CD4-positive, CD25-positive, alpha-beta regulatory T cell (primary cell): ENCODE measurements at regions not wholly inside any gene's neighbourhood (a gene's known extent, or its start where the extent isn't known, plus 50 kb on each side); places are given as distances from the start of the nearest gene placed in this dataset.

Experiments
- ATAC-seq, 2 donors: fragments of 150-1000 bp; cut with Tn5 transposase; one replicate each; pipeline ENCODE4 v1.10.0; 2021; ENCODE audit warnings: low read depth in 2 of 2, moderate number of reproducible peaks in 2 of 2, moderate library complexity in 1 of 2
- DNase-seq, 3 donors: peaks; one replicate each; pipeline versions ENCODE4 v3.0.0 to v3.0.0-alpha.2; 2012 to 2022; ENCODE audit warnings: mixed read lengths in 1 of 3
- H3K27ac ChIP-seq: one replicate; pipeline ENCODE4 v1.7.0; 2013; ENCODE audit warnings: mild to moderate bottlenecking, low read length; ENCODE audit not compliant: insufficient read depth, poor library complexity, severe bottlenecking
- H3K27me3 ChIP-seq: one replicate; pipeline ENCODE4 v1.7.0; 2013; ENCODE audit warnings: low read length; ENCODE audit not compliant: control insufficient read depth, insufficient read depth
- H3K36me3 ChIP-seq: one replicate; pipeline ENCODE4 v1.7.0; 2013; ENCODE audit warnings: mild to moderate bottlenecking, low read length, moderate library complexity; ENCODE audit not compliant: control insufficient read depth, insufficient read depth
- H3K4me1 ChIP-seq: 2 replicates; pipeline ENCODE4 v1.7.0; 2013; ENCODE audit warnings: mild to moderate bottlenecking, low read length; ENCODE audit not compliant: insufficient read depth, control insufficient read depth, poor library complexity, severe bottlenecking
- H3K4me3 ChIP-seq: one replicate; pipeline ENCODE4 v1.7.0; 2013; ENCODE audit warnings: low read depth, mild to moderate bottlenecking, low read length, moderate library complexity
- H3K9me3 ChIP-seq, 2 experiments: 1 replicate in 1 of 2; 2 replicates in 1 of 2; pipeline ENCODE4 v1.7.0; 2013; ENCODE audit warnings: low read length in 2 of 2, mild to moderate bottlenecking in 1 of 2, moderate library complexity in 1 of 2; ENCODE audit not compliant: control insufficient read depth in 2 of 2
- H3K27ac Mint-ChIP-seq, 3 donors: one replicate each; pipeline ENCODE4 v1.8.0; 2020 to 2022; ENCODE audit warnings: mild to moderate bottlenecking in 3 of 3, mixed read lengths in 3 of 3, moderate library complexity in 2 of 3
- H3K27me3 Mint-ChIP-seq: one replicate; pipeline ENCODE4 v1.8.0; 2022; ENCODE audit warnings: mild to moderate bottlenecking, mixed read lengths
- H3K36me3 Mint-ChIP-seq: one replicate; pipeline ENCODE4 v1.8.0; 2020; ENCODE audit warnings: mixed read lengths
- H3K4me1 Mint-ChIP-seq, 4 donors: one replicate each; pipeline ENCODE4 v1.8.0; 2020 to 2022; ENCODE audit warnings: mixed read lengths in 4 of 4, mild to moderate bottlenecking in 1 of 4
- H3K4me3 Mint-ChIP-seq, 4 donors: one replicate each; pipeline ENCODE4 v1.8.0; 2020 to 2022; ENCODE audit warnings: mild to moderate bottlenecking in 4 of 4, mixed read lengths in 4 of 4, moderate library complexity in 3 of 4
- H3K9me3 Mint-ChIP-seq, 7 donors: one replicate each; pipeline ENCODE4 v1.8.0; 2020 to 2022; ENCODE audit warnings: mixed read lengths in 7 of 7, mild to moderate bottlenecking in 3 of 7, moderate library complexity in 2 of 7

DNA sequence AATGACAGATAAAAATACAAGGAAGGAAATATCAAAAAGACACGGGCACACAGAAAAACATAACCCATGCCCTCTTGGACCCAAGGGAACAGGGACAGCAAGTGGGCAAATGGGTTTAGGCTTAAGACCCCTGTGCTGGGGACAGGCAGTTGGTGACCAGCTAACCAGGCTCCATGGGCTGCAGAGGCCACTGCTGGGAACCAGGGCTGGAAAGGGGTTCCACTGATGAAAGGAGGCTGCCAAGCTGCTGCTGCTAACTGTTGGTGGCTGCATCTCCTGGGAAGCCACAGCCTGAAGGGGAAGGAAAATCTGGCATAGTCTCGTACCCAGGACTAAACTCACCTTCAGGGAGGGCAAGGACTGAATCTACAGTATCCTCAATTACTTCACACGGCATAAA, 579.2 kb upstream of the MGMT start:
- Histone ChIP-seq H3K27me3 (no peaks in the 10 kb centered on the region), H3K27ac (no peak overlapping the region), H3K9me3 (peaks cover 0 to 4% of the 10 kb centered on the region in 2 experiments), H3K36me3 (no peaks in the 10 kb centered on the region), H3K4me3 (no peak overlapping the region), H3K4me1 (no peaks in the 10 kb centered on the region)
- Mint-ChIP-seq H3K27ac (no peak overlapping the region), H3K4me1 (no peaks in the 10 kb centered on the region), H3K4me3 (no peak overlapping the region), H3K27me3 (no peaks in the 10 kb centered on the region), H3K9me3 (peaks cover 0 to 13% (median 3%) of the 10 kb centered on the region in 7 donors), H3K36me3 (no peaks in the 10 kb centered on the region)
- DNase-seq (no peak), ATAC-seq (no peak)

DNA sequence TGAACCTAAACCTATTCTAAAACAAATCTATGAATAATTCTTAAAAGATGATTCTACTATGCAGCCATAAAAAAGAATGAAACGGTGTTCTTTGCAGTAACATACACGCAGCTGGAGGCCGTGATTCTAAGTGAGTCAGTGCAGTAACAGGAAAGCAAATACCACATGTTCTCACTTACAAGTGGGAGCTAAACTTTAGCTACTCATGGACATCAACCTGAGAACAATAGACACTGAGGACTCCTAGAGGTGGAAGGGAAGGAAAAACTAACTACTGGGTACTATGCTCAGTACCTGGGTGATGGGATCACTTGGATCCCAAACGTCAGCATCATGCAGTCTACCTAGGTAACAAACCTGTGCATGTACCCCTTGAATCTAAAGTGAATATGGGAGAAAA, 575.0 kb upstream of the MGMT start:
- H3K27me3 Mint-ChIP-seq = no peaks in the 10 kb centered on the region
- Histone ChIP-seq H3K27me3 (no peaks in the 10 kb centered on the region), H3K4me1 (no peaks in the 10 kb centered on the region), H3K4me3 (no peak overlapping the region), H3K27ac (no peak overlapping the region), H3K36me3 (no peaks in the 10 kb centered on the region), H3K9me3 (peaks cover 0 to 4% of the 10 kb centered on the region in 2 experiments)
- ATAC-seq (no peak), DNase-seq (no peak)
- H3K36me3 Mint-ChIP-seq = no peaks in the 10 kb centered on the region
- peaks cover 0 to 13% (median 2%) of the 10 kb centered on the region in 7 donors for H3K9me3 Mint-ChIP-seq
- H3K4me3 Mint-ChIP-seq = no peak overlapping the region
- no peaks in the 10 kb centered on the region for H3K4me1 Mint-ChIP-seq
- H3K27ac Mint-ChIP-seq = no peak overlapping the region

DNA sequence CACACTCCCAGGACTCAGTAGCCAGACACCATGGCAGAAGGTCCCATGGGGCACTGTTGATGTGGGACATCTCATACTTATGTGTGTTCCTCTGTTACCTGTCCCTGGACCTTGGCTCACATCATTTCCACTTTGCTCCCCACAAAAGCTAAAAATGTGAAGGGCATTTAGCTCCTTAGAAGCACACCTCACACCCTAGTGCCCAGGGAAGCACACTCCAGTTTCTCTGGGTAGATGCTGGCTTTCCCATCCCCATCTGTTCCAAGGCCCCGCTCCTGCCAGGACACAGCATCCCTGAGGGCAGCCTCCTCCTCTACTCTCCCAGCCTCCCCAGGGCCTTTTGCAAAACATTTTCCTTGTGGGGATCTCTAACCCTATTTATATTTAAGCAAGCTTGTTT, 572.4 kb upstream of the MGMT start:
- Histone ChIP-seq H3K9me3 (no peaks in the 10 kb centered on the region), H3K4me1 (no peaks in the 10 kb centered on the region), H3K27me3 (no peaks in the 10 kb centered on the region), H3K36me3 (no peaks in the 10 kb centered on the region), H3K4me3 (no peak overlapping the region), H3K27ac (no peak overlapping the region)
- Mint-ChIP-seq H3K27ac (no peak overlapping the region), H3K4me1 (no peaks in the 10 kb centered on the region), H3K27me3 (no peaks in the 10 kb centered on the region), H3K4me3 (no peak overlapping the region), H3K9me3 (peaks cover 0 to 4% (median 0%) of the 10 kb centered on the region in 7 donors), H3K36me3 (no peaks in the 10 kb centered on the region)
- ATAC-seq (no peak), DNase-seq (no peak)

DNA sequence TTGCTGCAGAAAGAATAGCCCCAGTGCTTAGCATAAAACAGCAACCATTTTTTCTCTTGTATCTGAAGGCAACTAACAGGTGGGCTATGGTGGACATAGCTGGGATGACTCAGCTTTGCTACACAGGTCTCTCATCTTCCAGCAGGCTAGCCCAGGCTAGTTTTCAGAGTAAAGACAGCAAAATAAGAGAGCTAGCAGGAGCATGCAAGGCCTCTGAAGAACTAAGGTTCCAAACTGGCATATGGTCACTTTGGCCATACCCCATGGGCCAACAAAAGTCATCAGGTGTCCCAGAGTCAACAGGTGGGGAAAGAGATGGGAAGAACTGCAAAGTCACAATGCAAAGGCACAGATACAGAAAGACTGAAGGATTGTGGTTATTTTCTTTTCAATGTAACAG, 571.6 kb upstream of the MGMT start:
- Histone ChIP-seq H3K4me1 (no peaks in the 10 kb centered on the region), H3K9me3 (no peaks in the 10 kb centered on the region), H3K27ac (no peak overlapping the region), H3K4me3 (no peak overlapping the region), H3K27me3 (no peaks in the 10 kb centered on the region), H3K36me3 (no peaks in the 10 kb centered on the region)
- ATAC-seq (no peak), DNase-seq (no peak)
- H3K4me1 Mint-ChIP-seq = no peaks in the 10 kb centered on the region
- no peaks in the 10 kb centered on the region for H3K36me3 Mint-ChIP-seq
- H3K27me3 Mint-ChIP-seq = no peaks in the 10 kb centered on the region
- no peak overlapping the region for H3K4me3 Mint-ChIP-seq
- no peak overlapping the region for H3K27ac Mint-ChIP-seq
- H3K9me3 Mint-ChIP-seq = peaks cover 0 to 2% (median 0%) of the 10 kb centered on the region in 7 donors

DNA sequence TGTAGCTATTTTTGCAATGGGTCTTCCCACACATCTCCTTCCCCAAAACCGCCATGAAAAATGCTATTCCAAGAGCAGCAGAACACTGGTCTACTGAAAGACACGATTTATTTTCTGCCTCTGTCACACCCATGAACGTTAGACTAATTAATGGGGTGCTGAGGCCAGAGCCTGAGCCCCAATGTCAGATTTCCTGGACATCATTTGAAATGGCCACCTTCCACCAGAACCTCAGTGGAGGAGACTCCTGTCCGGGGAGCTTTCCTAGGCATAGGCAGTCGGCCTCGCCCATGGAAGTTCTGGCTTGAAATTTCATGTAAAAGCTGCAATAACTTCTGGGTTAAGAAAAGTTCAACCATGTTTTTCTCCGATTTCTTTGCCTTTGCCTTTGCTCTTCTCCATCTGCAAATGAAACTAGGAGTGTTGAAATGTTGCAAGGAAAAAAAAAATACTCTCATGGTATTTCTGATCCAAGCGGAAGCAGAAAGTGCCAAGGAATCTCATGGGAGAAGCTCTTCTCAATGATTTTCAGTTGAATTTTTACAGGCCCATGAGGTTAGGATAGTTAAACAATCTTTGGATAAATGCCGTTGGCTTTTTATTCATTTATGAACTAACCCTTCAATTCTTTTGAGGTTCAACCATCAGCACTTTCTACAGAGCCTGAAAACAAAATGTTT, 570.8 kb upstream of the MGMT start:
- DNase-seq = no peak
- H3K27me3 Mint-ChIP-seq = no peaks in the 10 kb centered on the region
- Histone ChIP-seq H3K27me3 (no peaks in the 10 kb centered on the region), H3K9me3 (no peaks in the 10 kb centered on the region), H3K27ac (no peak overlapping the region), H3K4me3 (no peak overlapping the region), H3K36me3 (no peaks in the 10 kb centered on the region), H3K4me1 (no peaks in the 10 kb centered on the region)
- H3K4me3 Mint-ChIP-seq = no peak overlapping the region
- H3K9me3 Mint-ChIP-seq = peaks cover 0 to 2% (median 0%) of the 10 kb centered on the region in 7 donors
- H3K4me1 Mint-ChIP-seq = no peaks in the 10 kb centered on the region
- ATAC-seq = no peak
- H3K27ac Mint-ChIP-seq = no peak overlapping the region
- no peaks in the 10 kb centered on the region for H3K36me3 Mint-ChIP-seq

DNA sequence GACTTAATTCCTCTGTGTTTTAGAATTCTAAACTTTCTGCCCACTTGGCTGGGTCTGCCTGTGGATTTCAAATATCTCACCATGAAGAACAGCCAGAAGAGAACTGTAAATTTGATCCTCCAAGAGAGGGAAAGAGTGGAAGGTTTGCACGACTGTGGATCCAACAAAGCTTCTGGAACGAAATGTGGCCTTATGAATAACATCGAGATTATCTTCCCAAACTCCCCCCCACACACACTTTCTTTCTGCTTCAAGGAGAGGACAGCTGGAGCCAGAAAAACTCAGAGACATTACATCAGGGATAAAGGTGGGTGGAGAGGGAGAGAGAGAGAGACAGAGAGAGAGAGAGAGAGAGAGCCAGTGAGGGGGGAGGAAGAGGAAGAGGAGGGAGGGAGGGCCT, 570.1 kb upstream of the MGMT start:
- DNase-seq = no peak
- no peak overlapping the region for H3K27ac Mint-ChIP-seq
- Histone ChIP-seq H3K27ac (no peak overlapping the region), H3K4me3 (no peak overlapping the region), H3K36me3 (no peaks in the 10 kb centered on the region), H3K9me3 (no peaks in the 10 kb centered on the region), H3K4me1 (no peaks in the 10 kb centered on the region), H3K27me3 (no peaks in the 10 kb centered on the region)
- peaks cover 0 to 2% (median 0%) of the 10 kb centered on the region in 7 donors for H3K9me3 Mint-ChIP-seq
- H3K4me3 Mint-ChIP-seq = no peak overlapping the region
- H3K36me3 Mint-ChIP-seq = no peaks in the 10 kb centered on the region
- H3K4me1 Mint-ChIP-seq = peaks cover 0 to 3% (median under 1%) of the 10 kb centered on the region in 4 donors
- no peaks in the 10 kb centered on the region for H3K27me3 Mint-ChIP-seq
- no peak for ATAC-seq

DNA sequence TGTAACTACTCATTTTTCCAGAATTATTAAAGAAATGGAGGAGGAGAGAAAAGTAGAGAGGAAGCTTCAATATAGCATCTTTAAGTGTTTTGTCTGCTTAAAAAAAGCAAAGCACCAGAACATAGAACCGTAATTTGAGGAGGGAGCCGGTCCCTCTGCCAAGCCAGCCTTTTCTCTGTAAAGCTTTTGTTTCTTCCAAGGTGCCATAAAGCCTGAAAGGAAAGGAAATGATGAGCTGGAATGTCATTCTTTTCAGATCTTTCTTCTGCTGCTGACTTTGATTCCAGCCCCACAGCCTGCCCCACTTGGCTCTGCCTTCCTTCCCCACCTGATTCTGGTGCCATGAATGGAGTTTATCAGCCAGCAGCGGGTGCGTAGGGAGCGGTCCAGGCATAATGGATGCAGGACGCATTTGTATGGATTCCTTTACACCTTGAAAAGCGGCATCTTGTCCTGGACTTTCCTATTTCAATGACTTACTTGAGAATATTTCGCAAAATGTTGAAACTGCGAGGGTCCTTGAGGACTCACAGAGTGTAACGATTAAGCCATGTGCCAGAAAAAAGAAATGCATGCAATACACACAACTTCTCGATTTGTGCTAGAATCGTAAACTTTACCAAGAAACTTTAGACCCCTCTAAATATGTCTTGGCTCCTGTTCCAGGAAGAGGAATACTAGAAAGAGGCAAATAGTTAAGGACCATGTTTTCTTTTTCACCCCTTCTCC, 569.5 kb upstream of the MGMT start:
- no peak for DNase-seq
- H3K4me1 ChIP-seq = no peaks in the 10 kb centered on the region
- no peak overlapping the region for H3K4me3 ChIP-seq
- no peaks in the 10 kb centered on the region for H3K9me3 ChIP-seq
- ATAC-seq = no peak
- H3K36me3 Mint-ChIP-seq = no peaks in the 10 kb centered on the region
- peaks cover 0 to 9% (median 2%) of the 10 kb centered on the region in 4 donors for H3K4me1 Mint-ChIP-seq
- no peaks in the 10 kb centered on the region for H3K36me3 ChIP-seq
- H3K27me3 Mint-ChIP-seq = no peaks in the 10 kb centered on the region
- no peaks in the 10 kb centered on the region for H3K27me3 ChIP-seq
- H3K27ac Mint-ChIP-seq = no peak overlapping the region
- H3K4me3 Mint-ChIP-seq = no peak overlapping the region
- peaks cover 0 to 2% (median 0%) of the 10 kb centered on the region in 7 donors for H3K9me3 Mint-ChIP-seq
- H3K27ac ChIP-seq = no peak overlapping the region
